Occipital lobe (tissue), 1 donor: ENCODE measurements at regions not wholly inside any gene's neighbourhood (a gene's known extent, or its start where the extent isn't known, plus 50 kb on each side); places are given as distances from the start of the nearest gene placed in this dataset.
A peak's percentile ranks its signal among the peaks of the same experiment; 100 is the strongest.

Experiments
- DNase-seq: peaks from one replicate; lab custom pipeline; 2025; lab: John Stamatoyannopoulos, UW

GRCh38 chr20:60748086-60748485, 504.0 kb upstream of the CDH4 start:
- DNase-seq = no peak

GRCh38 chr20:60749804-60750602, 502.1 kb upstream of the CDH4 start:
- DNase-seq = peak; percentile 25

- DNase-seq = no peak
These were observed 501.2 kb upstream of the CDH4 start for GRCh38 chr20:60750909-60751308.

GRCh38 chr20:60751826-60752225, 500.2 kb upstream of the CDH4 start:
- DNase-seq = no peak

- no peak for DNase-seq
These were observed 499.2 kb upstream of the CDH4 start for GRCh38 chr20:60752741-60753420.

GRCh38 chr20:60754856-60755255, 497.2 kb upstream of the CDH4 start:
- DNase-seq = no peak

GRCh38 chr20:60759651-60760050, 492.4 kb upstream of the CDH4 start:
- DNase-seq = no peak

- no peak for DNase-seq
These were observed 491.6 kb upstream of the CDH4 start for GRCh38 chr20:60760256-60761000.

GRCh38 chr20:60761056-60761455, 491.0 kb upstream of the CDH4 start:
- DNase-seq = no peak

- no peak for DNase-seq
These were observed 489.7 kb upstream of the CDH4 start for GRCh38 chr20:60762386-60762785.

- DNase-seq = no peak
These were observed 487.7 kb upstream of the CDH4 start for GRCh38 chr20:60764328-60764727.

GRCh38 chr20:60764771-60765170, 487.3 kb upstream of the CDH4 start:
- DNase-seq = no peak

GRCh38 chr20:60765821-60766403, 486.1 kb upstream of the CDH4 start:
- DNase-seq = no peak

- no peak for DNase-seq
These were observed 483.8 kb upstream of the CDH4 start for GRCh38 chr20:60768216-60768615.

- no peak for DNase-seq
These were observed 471.6 kb upstream of the CDH4 start for GRCh38 chr20:60780388-60781025.

- DNase-seq = no peak
These were observed 469.0 kb upstream of the CDH4 start for GRCh38 chr20:60782959-60783625.

GRCh38 chr20:60785301-60785700, 466.8 kb upstream of the CDH4 start:
- DNase-seq = no peak

- DNase-seq = no peak
These were observed 466.3 kb upstream of the CDH4 start for GRCh38 chr20:60785785-60786184.

GRCh38 chr20:60786686-60787217, 465.3 kb upstream of the CDH4 start:
- DNase-seq = no peak

- no peak for DNase-seq
These were observed 464.8 kb upstream of the CDH4 start for GRCh38 chr20:60787276-60787675.

GRCh38 chr20:60788070-60788469, 464.0 kb upstream of the CDH4 start:
- DNase-seq = no peak
